ENCODE measurements at regions not wholly inside any gene's neighbourhood (a gene's known extent, or its start where the extent isn't known, plus 50 kb on each side); places are given as distances from the start of the nearest gene placed in this dataset.

DNA sequence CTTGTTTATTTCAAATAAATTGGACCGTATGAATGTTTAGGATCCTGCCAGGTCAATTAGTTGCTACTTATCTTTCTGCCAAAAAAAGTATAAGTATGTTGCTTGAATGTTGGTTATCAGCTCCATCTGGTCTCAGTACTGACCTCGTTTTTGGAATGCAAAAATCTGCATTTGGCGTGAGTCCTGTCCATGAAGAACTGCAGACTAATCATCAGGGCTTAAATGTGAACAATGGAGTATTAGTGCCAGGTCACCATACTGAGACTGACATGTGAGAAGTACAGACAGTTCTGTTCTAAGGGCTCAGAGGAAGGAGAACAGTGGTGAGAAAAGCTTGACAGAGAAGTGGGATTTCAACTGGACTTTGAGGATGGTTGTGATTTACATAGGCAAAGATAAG is 393.1 kb upstream of the SLC14A2 start:
- no peak for DNase-seq (ENCODE audit: low read depth in 3 of 3, low spot score in 2 of 3)

DNA sequence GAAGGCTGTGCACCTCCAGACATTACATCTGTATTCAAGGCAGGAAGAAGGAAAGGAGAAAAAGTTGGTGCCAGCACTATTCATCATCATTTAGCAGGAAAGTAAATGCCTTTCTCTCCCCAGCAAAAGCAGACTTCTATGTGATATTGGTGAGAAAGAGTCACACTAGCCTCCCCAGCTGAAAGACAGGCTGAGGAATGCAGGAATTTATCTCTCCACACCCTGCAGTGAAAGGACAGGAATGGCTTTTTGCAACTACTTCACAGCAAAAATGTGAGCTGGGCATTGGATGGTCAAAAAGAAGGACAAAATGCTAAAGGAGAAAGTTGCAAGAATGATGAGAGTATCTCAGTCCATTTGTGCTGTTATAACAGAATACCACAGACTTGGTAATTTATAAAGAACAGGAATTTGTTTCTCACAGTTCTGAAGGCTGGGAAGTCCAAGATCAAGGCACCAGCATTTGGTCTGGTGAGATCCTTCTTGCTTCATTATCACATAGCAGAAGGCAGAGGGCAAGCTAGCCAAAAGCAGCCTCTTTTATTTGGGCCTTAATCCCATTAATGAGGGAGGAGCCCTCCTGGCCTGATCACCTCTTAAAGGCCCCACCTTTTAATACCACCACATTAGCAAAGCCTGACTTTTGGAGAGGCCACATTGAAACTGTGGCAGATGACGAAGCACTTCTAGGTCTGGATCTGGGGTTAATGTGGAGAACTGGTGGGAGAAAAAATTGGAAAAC is 388.1 kb upstream of the SLC14A2 start:
- DNase-seq (ENCODE audit: low read depth in 3 of 3, low spot score in 2 of 3): no peak

DNA sequence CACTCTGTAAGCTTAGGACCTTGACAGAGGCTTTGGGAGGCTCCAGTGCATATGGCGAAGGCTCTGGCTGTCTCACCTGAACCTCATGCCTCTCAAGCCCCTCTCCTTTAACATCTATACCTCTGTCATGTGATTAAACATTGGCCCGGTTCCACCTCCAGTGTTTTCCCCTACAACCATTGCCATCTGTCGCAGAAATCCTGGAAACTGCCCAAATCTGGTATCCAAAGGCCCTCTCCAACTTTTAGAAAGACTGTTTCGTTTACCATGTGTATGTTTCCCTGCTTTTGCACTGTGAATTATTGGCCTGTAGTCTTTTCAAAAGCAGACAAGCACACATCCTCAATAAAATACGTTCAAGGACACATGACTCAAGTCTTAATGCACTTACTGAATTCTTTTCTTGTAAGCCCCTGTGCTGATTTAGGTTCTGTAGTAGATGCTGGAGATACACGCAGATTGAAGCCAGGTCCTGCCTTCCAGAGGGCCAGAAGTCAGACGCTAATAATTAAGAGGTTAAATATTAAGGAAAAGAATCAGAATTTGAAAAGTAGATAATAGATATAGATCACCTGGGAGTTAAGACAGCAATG is 386.4 kb upstream of the SLC14A2 start:
- DNase-seq (ENCODE audit: low read depth in 3 of 3, low spot score in 2 of 3): no peak

DNA sequence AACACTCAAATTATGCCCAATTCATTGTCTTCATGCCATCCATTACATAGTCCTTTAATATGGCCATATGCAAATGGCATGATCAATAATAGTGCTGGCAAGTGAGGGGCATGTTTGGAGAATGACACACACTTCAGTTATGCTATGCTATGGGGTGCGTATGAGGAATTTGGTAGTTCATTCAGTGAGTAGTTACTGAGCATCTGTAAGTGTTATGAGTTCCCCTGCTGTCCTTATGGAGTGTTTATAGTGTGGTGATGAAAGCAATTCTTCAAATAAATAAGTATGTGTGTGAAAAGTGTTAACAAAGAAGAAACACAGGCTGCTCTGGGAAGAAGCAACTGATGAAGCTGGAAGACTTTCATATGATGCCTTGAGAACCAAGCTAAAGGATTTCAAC is 383.7 kb upstream of the SLC14A2 start:
- DNase-seq (ENCODE audit: low read depth in 3 of 3, low spot score in 2 of 3): no peak

DNA sequence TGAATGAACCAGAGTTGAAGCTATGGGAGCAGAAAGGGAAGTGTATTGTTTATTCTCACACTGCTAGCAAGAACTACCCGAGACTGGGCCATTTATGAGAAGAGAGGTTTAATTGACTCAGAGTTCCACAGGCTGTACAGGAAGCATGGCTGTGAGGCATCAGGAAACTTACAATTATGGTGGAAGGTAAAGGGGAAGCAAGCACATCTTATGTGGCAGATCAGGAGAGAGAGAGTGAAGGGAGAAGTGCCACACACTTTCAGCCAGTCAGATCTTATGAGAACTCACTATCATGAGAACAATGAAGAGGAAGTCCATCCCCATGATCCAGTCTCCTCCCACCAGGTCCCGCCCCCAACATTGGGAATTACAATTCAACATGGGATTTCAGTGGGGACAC is 383.2 kb upstream of the SLC14A2 start:
- DNase-seq (ENCODE audit: low read depth in 3 of 3, low spot score in 2 of 3): no peak

DNA sequence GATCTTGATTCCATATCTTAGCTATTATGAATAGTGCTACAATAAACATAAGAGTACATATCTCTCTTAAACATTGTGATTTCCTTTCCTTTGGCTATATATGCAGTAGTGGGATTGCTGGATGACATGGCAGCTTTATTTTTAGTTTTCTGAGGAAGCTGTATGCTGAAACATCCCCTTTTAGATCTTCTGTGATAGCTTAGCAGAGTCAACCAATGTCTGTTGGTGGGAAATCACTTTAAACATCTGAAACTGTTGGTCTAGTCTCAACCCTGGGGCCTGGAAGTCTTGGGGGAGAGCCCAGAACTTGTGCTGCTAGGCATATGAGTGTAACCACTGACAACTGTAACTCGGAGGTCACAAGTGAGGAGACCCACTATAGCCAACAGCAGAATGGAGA is 378.6 kb upstream of the SLC14A2 start:
- no peak for DNase-seq (ENCODE audit: low read depth in 3 of 3, low spot score in 2 of 3)

DNA sequence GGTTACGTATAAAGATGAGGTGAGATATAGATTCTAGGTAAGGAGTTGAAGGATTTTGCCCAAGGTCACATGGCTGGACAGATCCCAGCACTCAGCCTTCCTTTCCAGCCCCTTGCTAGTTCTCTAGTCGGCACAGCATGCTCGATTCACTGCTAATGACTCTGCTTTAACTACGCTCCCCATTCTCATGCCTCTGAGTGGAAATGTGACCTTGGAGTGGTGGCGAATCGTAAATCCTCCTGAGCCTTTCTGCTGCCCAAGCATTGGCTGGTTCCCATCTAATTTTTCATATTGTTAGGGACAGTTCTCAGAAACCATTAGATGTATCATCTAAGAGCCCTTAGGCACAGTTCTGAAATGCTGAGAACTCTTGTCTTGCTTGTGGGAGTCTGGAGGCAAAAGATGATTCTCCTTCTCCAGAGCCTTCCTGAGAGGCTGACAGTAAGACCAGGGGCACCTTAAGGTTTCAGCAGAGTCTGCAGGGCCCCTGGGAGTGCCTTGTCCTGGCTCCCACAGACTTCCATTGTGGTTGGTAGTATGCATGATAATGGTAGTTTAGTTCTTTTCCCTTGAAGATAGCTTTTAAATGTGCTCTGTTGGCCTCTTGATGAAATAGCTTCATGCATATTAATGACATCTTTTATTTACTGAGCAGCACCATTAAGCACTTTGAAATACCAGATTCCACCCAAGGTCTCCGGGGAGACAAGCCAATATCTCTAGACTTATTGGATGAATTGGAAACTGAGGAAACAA is 377.8 kb upstream of the SLC14A2 start:
- DNase-seq (ENCODE audit: low read depth in 3 of 3, low spot score in 2 of 3): no peak

DNA sequence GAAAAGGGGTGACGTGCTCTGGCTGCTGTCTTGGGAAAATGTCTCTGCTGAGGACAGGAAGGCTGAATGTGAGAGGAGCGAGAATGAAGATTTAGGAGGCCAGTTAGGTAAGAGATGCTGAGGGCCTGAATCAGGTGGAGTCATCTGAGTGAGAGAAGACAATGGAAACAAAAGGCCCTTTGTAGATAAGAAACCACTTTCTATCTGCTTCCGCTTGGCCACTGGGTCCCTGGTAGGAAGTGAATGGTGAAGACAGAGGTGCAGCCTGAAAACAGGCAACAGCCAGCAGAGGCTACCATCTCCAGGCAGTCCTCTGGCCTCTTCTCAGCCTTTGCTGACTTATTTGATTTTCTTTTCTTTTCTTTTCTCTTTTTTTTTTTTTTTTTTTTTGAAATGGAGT is 374.0 kb upstream of the SLC14A2 start:
- no peak for DNase-seq (ENCODE audit: low read depth in 3 of 3, low spot score in 2 of 3)

DNA sequence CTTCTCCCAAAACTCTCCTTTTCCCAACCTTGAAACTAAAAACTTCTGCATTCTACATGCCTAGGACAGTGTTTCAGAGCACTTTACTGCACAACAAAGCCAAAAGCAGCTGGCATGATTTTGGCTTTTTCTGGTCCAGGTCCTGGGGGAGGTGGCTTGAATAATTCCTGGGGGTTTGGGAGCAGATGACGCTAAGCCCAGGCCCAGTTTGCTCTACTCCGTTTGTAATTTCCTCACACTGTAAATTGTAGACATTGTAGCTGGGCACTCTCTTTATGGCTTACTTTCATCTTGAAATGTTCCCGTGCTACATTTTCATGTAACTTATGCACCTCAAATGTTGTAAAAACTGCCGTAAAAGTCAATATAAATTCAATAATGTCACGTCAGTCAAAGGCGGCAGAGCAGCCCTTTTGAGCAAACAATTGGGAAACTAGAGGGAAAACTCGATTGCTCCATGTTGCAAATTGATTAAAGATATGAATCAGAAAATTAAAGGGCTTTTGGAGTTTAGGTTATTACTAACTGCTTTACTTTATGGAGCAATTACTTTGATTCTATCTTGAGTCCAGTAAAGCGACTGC is 373.2 kb upstream of the SLC14A2 start:
- DNase-seq (ENCODE audit: low read depth in 3 of 3, low spot score in 2 of 3): no peak

DNA sequence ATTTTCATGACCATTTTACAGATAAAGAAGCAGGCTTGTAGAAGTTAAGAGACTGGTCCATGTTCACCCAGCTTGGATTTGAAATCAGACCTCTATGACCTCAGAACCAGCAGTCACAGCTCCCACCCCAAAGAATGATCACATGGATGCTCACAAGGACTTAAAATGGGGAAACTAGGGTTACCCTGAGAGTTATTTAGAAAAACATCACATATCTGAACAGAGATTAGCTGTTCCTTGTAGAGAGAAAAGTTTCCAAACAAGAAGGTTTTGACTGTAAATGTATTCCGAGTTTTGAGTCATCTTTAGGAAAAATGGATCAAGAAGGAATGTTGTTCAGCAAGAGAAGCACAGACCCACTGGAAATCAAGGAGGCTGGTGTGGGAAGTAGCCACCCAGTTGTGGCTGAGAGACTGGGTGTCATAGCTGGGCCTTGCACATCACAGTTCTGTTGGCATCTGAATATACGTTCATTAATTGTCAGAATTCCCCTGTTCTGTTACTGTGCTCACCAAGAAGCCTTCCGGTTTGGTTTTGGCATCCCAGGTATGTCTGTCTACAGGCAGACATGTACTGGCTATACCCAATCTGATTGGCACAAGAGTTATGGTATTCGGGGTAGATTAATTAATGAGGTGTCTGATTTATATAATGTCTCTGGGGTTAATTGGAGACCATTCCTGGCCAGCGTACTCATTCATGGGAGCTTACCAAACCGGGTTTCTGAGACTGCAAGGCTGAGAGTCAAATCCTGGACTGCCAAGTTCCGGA is 371.8 kb upstream of the SLC14A2 start:
- DNase-seq (ENCODE audit: low read depth in 3 of 3, low spot score in 2 of 3): no peak

DNA sequence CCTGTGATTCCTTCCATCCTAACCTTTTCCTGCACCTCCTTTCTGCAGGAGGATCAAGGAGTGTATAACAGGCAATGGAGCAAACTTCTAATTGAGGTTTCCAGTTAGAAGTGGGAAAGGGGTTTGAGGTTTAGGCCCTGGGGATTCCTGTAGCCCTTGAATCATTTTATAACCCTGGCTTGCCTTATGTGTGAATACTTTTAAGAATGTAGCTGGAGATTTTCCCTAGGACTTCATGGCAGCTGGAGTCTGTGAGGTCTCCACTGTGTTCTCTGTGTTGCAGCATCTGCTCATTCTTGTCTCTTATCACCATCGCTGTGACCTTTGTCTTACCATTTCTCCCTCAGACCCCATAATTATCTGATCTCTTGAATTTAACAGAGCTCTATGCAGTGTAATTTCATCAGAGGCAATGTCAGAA is 370.2 kb upstream of the SLC14A2 start:
- DNase-seq (ENCODE audit: low read depth in 3 of 3, low spot score in 2 of 3): no peak

DNA sequence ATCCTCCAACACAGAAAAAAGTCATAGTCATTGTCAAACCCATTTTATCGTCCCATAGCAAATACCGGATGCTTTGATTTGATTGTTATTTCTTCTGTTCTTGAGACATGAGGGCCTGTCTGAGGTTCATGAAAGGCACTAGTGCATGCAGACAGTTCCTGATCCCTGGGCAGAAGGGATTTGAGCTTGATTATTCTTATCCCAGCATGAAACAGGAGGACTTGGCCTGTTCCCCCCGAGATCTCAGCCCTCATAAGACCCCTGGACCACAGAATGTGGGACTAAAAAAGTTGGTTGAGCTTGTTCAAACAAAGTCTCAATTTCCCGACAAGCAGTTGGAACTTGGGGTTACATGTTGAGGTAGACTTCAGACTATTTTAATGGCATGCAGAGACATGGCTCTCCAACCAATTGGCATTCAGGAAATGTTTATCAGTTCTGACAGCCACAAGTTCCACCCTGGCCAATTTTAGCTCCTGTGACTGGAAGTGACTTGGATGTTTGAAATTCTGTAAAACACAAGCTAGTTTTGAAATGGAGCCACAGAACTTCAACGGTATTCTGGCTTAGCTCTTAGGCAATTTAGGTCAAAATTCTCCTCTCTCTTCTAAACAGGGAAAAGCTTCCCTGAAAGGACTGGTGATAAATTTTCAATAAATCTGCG is 366.9 kb upstream of the SLC14A2 start:
- no peak for DNase-seq (ENCODE audit: low read depth in 3 of 3, low spot score in 2 of 3)

DNA sequence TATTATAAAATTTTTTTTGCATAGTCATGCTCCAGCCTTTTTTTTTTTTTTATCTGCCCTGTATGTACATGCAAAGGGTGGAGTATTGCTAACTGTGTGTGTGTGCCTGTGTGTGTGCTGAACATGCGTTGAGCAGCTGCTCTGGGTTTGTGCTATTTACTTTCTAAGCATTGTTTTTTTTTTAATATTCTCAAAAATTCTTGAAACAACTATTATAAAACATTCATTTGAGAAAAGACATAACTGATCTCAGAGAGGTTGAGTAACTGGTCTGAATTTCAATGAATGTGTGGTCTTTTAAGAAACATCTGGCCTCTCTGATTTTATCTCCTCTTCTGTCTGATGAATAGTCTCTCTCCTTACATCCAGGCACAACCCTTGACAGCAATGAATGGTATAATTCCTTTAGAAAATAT is 366.0 kb upstream of the SLC14A2 start:
- no peak for DNase-seq (ENCODE audit: low read depth in 3 of 3, low spot score in 2 of 3)

DNA sequence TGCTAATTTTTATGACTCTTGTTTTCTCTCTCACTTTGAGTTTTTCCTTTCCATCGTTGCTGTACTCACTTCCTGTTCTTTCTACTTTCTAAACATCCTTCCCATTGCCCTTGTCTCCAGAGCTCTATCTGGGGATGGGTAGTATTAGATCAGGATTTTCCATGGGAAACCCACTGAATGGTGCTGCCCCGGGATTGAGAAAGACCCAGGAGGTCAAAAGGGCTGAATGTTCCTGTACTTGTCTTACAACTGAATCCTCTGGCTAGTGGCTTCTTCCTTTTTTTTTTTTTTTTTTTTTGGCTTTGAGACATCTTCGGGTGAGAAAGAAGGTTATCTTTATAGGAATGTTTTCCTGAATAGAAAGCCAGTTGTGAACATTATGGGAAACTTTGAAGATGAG is 364.8 kb upstream of the SLC14A2 start:
- no peak for DNase-seq (ENCODE audit: low read depth in 3 of 3, low spot score in 2 of 3)

DNA sequence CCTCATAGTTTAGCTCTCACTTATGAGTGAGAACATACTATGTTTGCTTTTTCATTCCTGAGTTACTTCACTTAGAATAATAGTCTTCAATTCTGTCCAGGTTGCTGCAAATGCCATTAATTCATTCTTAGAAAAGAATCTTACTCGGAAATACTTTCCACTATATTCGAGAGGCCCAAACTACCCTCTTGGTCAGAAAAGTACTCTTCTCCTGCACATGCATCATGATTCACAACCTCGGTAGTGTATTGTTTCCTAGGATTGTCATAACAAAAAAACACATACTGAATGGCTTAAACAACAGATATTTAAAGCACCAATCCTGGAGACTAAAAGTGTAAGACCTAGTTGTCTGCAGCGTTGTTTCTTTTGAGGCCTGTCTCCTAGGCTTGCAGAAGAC is 364.0 kb upstream of the SLC14A2 start:
- DNase-seq (ENCODE audit: low read depth in 3 of 3, low spot score in 2 of 3): no peak

DNA sequence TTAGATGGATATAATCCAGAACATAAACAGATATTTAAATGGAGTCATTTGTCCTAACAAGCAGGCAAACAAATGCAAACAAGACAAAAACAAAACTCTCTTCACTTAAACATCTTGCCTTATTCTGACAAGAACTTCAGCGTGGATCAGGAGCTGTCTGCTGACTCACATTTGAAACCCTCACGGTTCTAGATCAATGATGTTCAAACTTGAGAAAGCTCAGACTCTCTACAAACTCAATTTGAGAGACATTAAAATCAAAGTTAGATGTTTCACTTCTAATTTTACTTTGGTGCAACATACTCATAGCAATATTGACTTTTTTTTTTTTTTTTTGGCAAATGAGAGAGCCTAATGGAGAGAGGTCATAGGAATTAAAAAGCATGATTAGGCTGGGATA is 362.8 kb upstream of the SLC14A2 start:
- no peak for DNase-seq (ENCODE audit: low read depth in 3 of 3, low spot score in 2 of 3)

DNA sequence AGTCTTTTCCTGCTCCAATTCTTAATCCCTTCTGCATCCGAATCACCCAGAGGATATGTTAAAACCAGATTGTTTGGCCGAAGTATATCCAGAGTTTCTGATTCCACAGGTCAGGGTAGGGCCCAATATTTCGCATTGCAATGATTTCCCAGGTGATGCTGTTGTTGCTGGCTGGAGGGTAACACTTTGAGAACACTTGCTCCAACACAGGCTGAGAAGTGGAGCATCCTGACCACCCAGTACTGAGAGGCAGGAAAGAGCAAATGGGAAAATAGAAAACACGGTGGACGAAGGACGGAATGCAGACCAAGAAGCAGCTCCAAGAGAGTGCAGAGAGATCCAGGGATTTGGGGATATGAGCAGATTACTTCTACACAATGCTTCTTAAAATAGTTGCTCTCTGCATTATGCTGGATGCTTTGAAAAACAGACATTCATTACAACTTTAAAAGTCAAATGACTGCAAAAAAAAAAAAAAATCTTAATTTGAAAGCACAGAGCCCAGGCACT is 362.2 kb upstream of the SLC14A2 start:
- DNase-seq (ENCODE audit: low read depth in 3 of 3, low spot score in 2 of 3): no peak

DNA sequence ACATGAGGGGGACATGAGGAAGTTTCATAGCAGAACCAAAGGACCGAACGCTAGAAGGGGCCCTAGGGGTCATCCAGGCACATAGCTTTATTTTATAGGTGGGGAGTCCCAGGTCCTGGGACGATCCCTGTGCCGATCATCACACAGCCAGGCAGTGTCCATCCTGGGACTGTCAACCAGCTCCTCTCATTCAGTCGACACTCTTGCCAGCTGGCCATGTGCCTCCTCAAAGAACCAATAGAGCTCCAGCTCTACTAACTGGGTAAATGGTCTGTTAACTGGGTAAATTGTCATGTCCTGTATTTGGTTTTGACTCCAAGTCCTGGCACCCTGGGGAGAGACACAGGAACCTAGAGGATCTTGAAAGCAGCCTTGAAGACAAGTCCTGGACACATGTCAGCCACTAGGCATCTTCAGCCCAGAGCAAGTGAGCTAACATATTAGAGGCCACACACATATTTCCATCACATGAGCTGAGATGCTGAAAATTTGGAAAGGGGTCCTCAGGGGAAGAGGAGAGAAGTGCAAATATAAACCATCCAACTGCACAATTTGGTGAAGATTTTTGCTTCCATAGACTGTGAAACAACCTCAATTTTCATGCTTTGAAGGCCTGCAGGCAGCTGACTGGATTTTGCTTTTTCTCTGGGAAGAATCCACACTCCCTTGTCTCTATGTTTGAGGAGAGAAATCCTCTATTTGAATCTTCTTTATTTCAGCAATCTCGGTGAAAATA is 361.1 kb upstream of the SLC14A2 start:
- no peak for DNase-seq (ENCODE audit: low read depth in 3 of 3, low spot score in 2 of 3)

DNA sequence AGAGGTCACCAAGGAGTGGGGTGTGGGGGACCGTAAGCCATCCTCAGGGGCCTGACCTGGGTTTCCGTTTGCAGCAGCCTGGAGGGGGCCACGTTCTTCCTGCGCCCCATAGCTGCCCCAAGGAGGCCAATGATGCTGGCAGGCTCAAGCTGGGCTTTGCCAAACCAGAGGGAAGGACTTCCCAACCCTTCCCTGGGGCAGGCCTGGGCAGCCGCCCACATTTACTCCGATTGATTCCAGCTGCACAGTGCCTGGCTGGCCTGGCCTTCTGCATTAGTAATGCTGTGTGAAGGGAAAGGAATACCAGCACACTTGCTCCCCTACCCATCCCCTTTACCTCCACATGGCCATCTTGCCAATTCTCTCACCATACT is 360.6 kb upstream of the SLC14A2 start:
- no peak for DNase-seq (ENCODE audit: low read depth in 3 of 3, low spot score in 2 of 3)
